ENCODE measurements at regions not wholly inside any gene's neighbourhood (a gene's known extent, or its start where the extent isn't known, plus 50 kb on each side); places are given as distances from the start of the nearest gene placed in this dataset.

- no peak for TF ChIP-seq SNAI2 (CRISPR knock-in tag; IDR thresholded peaks at IDR 0.05)
- TF ChIP-seq RARB (CRISPR knock-in tag; IDR thresholded peaks at IDR 0.05) = no peak
- no peak for TF ChIP-seq ZFP3 (CRISPR knock-in tag; IDR thresholded peaks at IDR 0.05)
- no peak for TF ChIP-seq ZNF70 (CRISPR knock-in tag; IDR thresholded peaks at IDR 0.05)
- no peak for TF ChIP-seq ESRRG (CRISPR knock-in tag; IDR thresholded peaks at IDR 0.05)
- TF ChIP-seq POU6F1 (CRISPR knock-in tag; IDR thresholded peaks at IDR 0.05; ENCODE audit: borderline replicate concordance, low read depth) = no peak
- no peak for TF ChIP-seq ZNF565 (CRISPR knock-in tag; conservative IDR thresholded peaks at IDR 0.05; ENCODE audit: low read depth)
These were observed 74.1 kb downstream of the NCR2 start for GRCh38 chr6:41409489-41409888.

Data from SK-N-SH treated with all-trans-retinoic acid at 6 μM for 48 hours (cell line).